ENCODE measurements at regions not wholly inside any gene's neighbourhood (a gene's known extent, or its start where the extent isn't known, plus 50 kb on each side); places are given as distances from the start of the nearest gene placed in this dataset.
"Not testable (repeated sequence)": the region's sequence is repeated elsewhere in the genome, so short reads cannot be mapped to it uniquely, and the experiment has no call there.

GRCh38 chr2:16240402-16240801 is 300.1 kb downstream of the MYCN start:
- no peak for DNase-seq (ENCODE audit: low read depth)

GRCh38 chr2:16239296-16239850 is 299.0 kb downstream of the MYCN start:
- no peak for DNase-seq (ENCODE audit: low read depth)

- no peak for DNase-seq (ENCODE audit: low read depth)
These were observed 298.4 kb downstream of the MYCN start for GRCh38 chr2:16238786-16239185.

GRCh38 chr2:16238001-16238761 is 297.8 kb downstream of the MYCN start:
- no peak for DNase-seq (ENCODE audit: low read depth)

- DNase-seq (ENCODE audit: low read depth) = no peak
These were observed 295.4 kb downstream of the MYCN start for GRCh38 chr2:16235747-16236146.

GRCh38 chr2:16235291-16235690 is 294.9 kb downstream of the MYCN start:
- DNase-seq (ENCODE audit: low read depth) = not testable (repeated sequence)

- no peak for DNase-seq (ENCODE audit: low read depth)
These were observed 288.6 kb downstream of the MYCN start for GRCh38 chr2:16228951-16229350.

- no peak for DNase-seq (ENCODE audit: low read depth)
These were observed 288.1 kb downstream of the MYCN start for GRCh38 chr2:16228471-16228870.

GRCh38 chr2:16227811-16228462 is 287.6 kb downstream of the MYCN start:
- no peak for DNase-seq (ENCODE audit: low read depth)

GRCh38 chr2:16226943-16227664 is 286.8 kb downstream of the MYCN start:
- no peak for DNase-seq (ENCODE audit: low read depth)

- no peak for DNase-seq (ENCODE audit: low read depth)
These were observed 286.0 kb downstream of the MYCN start for GRCh38 chr2:16226381-16226780.

GRCh38 chr2:16225545-16225944 is 285.2 kb downstream of the MYCN start:
- no peak for DNase-seq (ENCODE audit: low read depth)

GRCh38 chr2:16225071-16225470 is 284.7 kb downstream of the MYCN start:
- DNase-seq (ENCODE audit: low read depth) = no peak

GRCh38 chr2:16224298-16225045 is 284.1 kb downstream of the MYCN start:
- no peak for DNase-seq (ENCODE audit: low read depth)

- DNase-seq (ENCODE audit: low read depth) = no peak
These were observed 283.5 kb downstream of the MYCN start for GRCh38 chr2:16223841-16224177.

GRCh38 chr2:16223161-16223840 is 283.0 kb downstream of the MYCN start:
- no peak for DNase-seq (ENCODE audit: low read depth)

- DNase-seq (ENCODE audit: low read depth) = no peak
These were observed 282.0 kb downstream of the MYCN start for GRCh38 chr2:16222326-16222725.

GRCh38 chr2:16221461-16222010 is 281.2 kb downstream of the MYCN start:
- DNase-seq (ENCODE audit: low read depth) = no peak

- no peak for DNase-seq (ENCODE audit: low read depth)
These were observed 279.1 kb downstream of the MYCN start for GRCh38 chr2:16219292-16219975.

- no peak for DNase-seq (ENCODE audit: low read depth)
These were observed 278.3 kb downstream of the MYCN start for GRCh38 chr2:16218625-16219024.

- no peak for DNase-seq (ENCODE audit: low read depth)
These were observed 277.8 kb downstream of the MYCN start for GRCh38 chr2:16218161-16218560.
